Neural crest cell (in vitro differentiated cells): ENCODE measurements at regions not wholly inside any gene's neighbourhood (a gene's known extent, or its start where the extent isn't known, plus 50 kb on each side); places are given as distances from the start of the nearest gene placed in this dataset.

Experiments
- DNase-seq: peaks from one replicate; pipeline ENCODE4 v3.0.0; 2021; ENCODE audit warnings: low read depth, mixed read lengths, low spot score
- H3K27ac Mint-ChIP-seq: one replicate; pipeline ENCODE4 v1.8.0; 2021; ENCODE audit warnings: mild to moderate bottlenecking, mixed read lengths; ENCODE audit not compliant: unreplicated experiment
- H3K27me3 Mint-ChIP-seq: 2 replicates; pipeline ENCODE4 v1.8.0; 2021; ENCODE audit warnings: low read depth, mild to moderate bottlenecking, mixed read lengths
- H3K36me3 Mint-ChIP-seq: 2 replicates; pipeline ENCODE4 v1.8.0; 2021; ENCODE audit warnings: low read depth, mild to moderate bottlenecking, mixed read lengths
- H3K4me1 Mint-ChIP-seq: 2 replicates; pipeline ENCODE4 v1.8.0; 2021; ENCODE audit warnings: mixed read lengths
- H3K4me3 Mint-ChIP-seq: one replicate; pipeline ENCODE4 v1.8.0; 2021; ENCODE audit warnings: mild to moderate bottlenecking, mixed read lengths
- H3K9me3 Mint-ChIP-seq: 2 replicates; pipeline ENCODE4 v1.8.0; 2021; ENCODE audit warnings: mixed read lengths
- TF ChIP-seq, protein P1 (sequence below): fragments of 200-600 bp; sonication (generic); conservative IDR thresholded peaks from 2 replicates; pipeline ENCODE4 v1.5.0; 2021; ENCODE audit warnings: antibody characterized with exemption, mild to moderate bottlenecking

DNA sequence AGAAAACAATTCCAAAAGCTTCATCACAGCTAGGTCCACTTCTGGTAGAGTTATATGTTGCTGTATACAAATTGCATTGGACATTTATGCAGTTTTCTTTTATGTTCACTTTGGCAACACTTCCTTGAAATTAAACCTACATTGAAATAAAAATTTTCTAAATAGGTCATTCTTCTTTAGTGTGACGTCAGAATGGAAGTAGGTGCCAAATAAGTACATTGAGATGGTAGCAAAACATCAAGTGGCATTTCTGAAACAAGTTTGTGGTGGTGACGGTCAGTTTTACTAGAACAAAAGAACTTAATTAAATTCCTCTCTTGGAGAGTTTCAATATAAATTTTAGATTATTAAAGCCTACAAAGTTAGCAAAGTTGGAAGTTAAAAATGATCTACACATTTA is 895.1 kb downstream of the CDH9 start:
- H3K9me3 Mint-ChIP-seq = peaks cover 3% of the 10 kb centered on the region
- H3K27me3 Mint-ChIP-seq = no peaks in the 10 kb centered on the region
- TF ChIP-seq, protein P1, sequence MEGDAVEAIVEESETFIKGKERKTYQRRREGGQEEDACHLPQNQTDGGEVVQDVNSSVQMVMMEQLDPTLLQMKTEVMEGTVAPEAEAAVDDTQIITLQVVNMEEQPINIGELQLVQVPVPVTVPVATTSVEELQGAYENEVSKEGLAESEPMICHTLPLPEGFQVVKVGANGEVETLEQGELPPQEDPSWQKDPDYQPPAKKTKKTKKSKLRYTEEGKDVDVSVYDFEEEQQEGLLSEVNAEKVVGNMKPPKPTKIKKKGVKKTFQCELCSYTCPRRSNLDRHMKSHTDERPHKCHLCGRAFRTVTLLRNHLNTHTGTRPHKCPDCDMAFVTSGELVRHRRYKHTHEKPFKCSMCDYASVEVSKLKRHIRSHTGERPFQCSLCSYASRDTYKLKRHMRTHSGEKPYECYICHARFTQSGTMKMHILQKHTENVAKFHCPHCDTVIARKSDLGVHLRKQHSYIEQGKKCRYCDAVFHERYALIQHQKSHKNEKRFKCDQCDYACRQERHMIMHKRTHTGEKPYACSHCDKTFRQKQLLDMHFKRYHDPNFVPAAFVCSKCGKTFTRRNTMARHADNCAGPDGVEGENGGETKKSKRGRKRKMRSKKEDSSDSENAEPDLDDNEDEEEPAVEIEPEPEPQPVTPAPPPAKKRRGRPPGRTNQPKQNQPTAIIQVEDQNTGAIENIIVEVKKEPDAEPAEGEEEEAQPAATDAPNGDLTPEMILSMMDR = no peak
- H3K36me3 Mint-ChIP-seq = no peaks in the 10 kb centered on the region
- no peak overlapping the region for H3K27ac Mint-ChIP-seq
- DNase-seq = no peak
- H3K4me3 Mint-ChIP-seq = no peak overlapping the region
- H3K4me1 Mint-ChIP-seq = no peaks in the 10 kb centered on the region

DNA sequence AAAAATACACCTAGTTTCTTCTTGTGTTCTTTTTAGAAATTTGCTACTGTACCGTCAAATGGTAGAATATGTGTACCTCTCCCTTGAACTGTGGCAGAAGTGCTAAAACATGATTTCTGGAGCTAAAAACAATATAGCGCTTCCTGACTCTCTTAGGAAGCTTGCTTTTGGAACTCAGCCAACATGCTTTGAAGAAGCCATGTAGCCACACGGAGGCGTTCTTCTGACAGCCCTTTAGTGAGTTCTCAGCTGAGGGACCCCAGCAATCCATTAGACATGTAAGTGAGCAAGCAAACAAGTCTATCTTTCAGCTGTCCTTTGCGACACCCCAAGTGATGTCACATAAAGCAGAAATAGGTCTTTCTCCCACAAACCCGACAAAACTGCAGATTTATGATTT is 917.0 kb downstream of the CDH9 start:
- H3K36me3 Mint-ChIP-seq = no peaks in the 10 kb centered on the region
- no peaks in the 10 kb centered on the region for H3K27me3 Mint-ChIP-seq
- no peak for DNase-seq
- no peak overlapping the region for H3K4me3 Mint-ChIP-seq
- no peaks in the 10 kb centered on the region for H3K4me1 Mint-ChIP-seq
- H3K9me3 Mint-ChIP-seq = peaks cover 2% of the 10 kb centered on the region
- TF ChIP-seq, protein P1 = no peak
- H3K27ac Mint-ChIP-seq = no peak overlapping the region

DNA sequence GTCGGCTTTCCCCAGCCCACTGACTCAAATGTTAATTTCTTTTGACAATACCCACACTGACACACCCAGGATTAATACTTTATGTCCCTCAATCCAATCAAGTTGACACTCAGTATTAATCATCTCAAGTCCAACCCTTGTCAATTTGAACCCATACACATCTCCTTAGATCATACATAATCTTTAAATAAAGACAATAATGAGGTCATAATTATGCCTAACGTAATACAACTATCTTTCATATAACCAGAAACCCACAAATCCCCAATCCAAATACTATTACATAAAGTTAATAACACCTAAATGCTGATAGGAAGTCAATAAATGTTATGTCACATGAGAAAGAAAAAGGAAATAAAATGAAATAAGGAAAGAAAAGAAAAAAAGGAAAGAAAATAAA is 934.2 kb downstream of the CDH9 start:
- Mint-ChIP-seq H3K4me3 (no peak overlapping the region), H3K36me3 (no peaks in the 10 kb centered on the region), H3K27ac (no peak overlapping the region), H3K27me3 (no peaks in the 10 kb centered on the region), H3K9me3 (peaks cover 13% of the 10 kb centered on the region), H3K4me1 (no peaks in the 10 kb centered on the region)
- TF ChIP-seq, protein P1 = no peak
- DNase-seq = no peak

DNA sequence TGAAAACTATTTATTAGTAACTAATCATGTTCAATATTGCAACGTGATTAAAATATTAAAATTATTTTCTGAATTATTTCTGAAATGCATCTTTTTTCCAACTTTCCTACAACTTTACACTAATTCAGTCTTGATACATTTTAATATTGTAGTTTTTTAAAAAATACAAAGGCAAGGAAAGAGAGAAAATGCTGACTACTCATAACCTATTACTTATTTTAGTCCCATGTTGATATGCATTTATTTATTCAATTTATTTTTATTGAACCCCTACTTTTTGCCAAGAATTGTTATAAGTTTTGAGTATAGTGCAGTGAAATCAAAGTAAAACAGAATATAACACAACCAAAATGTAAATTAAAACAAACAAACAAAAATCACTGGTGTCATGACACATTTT is 978.2 kb downstream of the CDH9 start:
- H3K27ac Mint-ChIP-seq = no peak overlapping the region
- H3K4me1 Mint-ChIP-seq = no peaks in the 10 kb centered on the region
- H3K4me3 Mint-ChIP-seq = no peak overlapping the region
- TF ChIP-seq, protein P1 = no peak
- no peaks in the 10 kb centered on the region for H3K27me3 Mint-ChIP-seq
- no peaks in the 10 kb centered on the region for H3K36me3 Mint-ChIP-seq
- peaks cover 2% of the 10 kb centered on the region for H3K9me3 Mint-ChIP-seq
- no peak for DNase-seq

DNA sequence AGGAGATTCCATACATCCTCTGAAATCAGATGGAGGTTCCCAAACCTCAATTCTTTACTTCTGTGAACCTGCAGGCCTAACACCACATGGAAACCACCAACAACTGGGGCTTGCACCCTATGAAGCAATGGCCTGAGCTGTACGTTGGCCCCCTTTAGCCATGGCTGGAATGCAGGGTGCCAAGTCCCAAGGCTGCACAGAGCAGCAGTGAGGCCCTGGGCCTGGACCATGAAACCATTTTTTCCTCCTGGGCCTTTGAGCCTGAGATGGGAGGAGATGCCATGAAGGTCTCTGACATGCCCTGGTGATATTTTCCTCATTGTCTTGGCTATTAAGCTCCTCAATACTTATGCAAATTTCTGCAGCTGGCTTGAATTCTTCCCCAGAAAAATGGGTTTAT is 983.8 kb downstream of the CDH9 start:
- Mint-ChIP-seq H3K27me3 (no peaks in the 10 kb centered on the region), H3K36me3 (no peaks in the 10 kb centered on the region), H3K4me3 (no peak overlapping the region), H3K27ac (no peak overlapping the region), H3K4me1 (no peaks in the 10 kb centered on the region), H3K9me3 (peaks cover 4% of the 10 kb centered on the region)
- no peak for DNase-seq
- TF ChIP-seq, protein P1 = no peak

DNA sequence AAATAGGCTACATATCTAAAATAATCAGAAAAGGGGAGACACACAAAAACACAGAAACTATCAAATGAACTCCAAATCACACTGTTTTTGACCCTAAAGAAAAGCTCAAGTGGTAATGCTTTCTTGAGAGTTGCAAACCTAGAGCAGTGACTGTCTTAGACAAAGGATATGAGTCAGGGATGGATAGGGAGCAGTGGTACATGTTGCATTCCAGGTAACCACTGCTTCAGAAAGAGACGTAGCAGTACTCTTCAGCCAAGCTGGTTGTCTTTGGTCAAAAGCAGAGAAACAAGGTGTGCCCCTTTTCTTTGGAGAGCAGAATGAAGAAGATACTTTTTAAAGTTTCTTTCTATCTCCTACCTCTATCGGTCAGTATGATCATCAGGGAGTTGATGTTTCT is 1003.6 kb downstream of the CDH9 start:
- TF ChIP-seq, protein P1 = no peak
- Mint-ChIP-seq H3K4me3 (no peak overlapping the region), H3K9me3 (peaks cover 6% of the 10 kb centered on the region), H3K27ac (no peak overlapping the region), H3K27me3 (no peaks in the 10 kb centered on the region), H3K4me1 (no peaks in the 10 kb centered on the region), H3K36me3 (no peaks in the 10 kb centered on the region)
- no peak for DNase-seq
